NB4 (cell line): ENCODE measurements at regions not wholly inside any gene's neighbourhood (a gene's known extent, or its start where the extent isn't known, plus 50 kb on each side); places are given as distances from the start of the nearest gene placed in this dataset.

ENCODE experiments used
- MYC ChIP-seq: IDR thresholded peaks from 2 replicates; pipeline ENCODE4 v1.6.1; 2011; ENCODE audit warnings: low read depth, low read length
- POLR2A ChIP-seq: IDR thresholded peaks from 2 replicates; pipeline ENCODE4 v1.6.1; 2011; ENCODE audit warnings: mild to moderate bottlenecking; ENCODE audit not compliant: insufficient read length; ENCODE audit errors: extremely low read depth
- TF ChIP-seq, protein P1 (sequence below): IDR thresholded peaks from one replicate; pipeline ENCODE4 v1.5.1; 2012; ENCODE audit warnings: low read depth, low read length
- TF ChIP-seq, protein P2 (sequence below): IDR thresholded peaks from 2 replicates; pipeline ENCODE4 v1.6.1; 2011; ENCODE audit warnings: low read depth, low read length

GRCh38 chr18:27785815-27786471, 391.0 kb downstream of the CDH2 start:
- no peak for TF ChIP-seq POLR2A
- TF ChIP-seq, protein P1, sequence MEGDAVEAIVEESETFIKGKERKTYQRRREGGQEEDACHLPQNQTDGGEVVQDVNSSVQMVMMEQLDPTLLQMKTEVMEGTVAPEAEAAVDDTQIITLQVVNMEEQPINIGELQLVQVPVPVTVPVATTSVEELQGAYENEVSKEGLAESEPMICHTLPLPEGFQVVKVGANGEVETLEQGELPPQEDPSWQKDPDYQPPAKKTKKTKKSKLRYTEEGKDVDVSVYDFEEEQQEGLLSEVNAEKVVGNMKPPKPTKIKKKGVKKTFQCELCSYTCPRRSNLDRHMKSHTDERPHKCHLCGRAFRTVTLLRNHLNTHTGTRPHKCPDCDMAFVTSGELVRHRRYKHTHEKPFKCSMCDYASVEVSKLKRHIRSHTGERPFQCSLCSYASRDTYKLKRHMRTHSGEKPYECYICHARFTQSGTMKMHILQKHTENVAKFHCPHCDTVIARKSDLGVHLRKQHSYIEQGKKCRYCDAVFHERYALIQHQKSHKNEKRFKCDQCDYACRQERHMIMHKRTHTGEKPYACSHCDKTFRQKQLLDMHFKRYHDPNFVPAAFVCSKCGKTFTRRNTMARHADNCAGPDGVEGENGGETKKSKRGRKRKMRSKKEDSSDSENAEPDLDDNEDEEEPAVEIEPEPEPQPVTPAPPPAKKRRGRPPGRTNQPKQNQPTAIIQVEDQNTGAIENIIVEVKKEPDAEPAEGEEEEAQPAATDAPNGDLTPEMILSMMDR, result no peak
- TF ChIP-seq, protein P2, sequence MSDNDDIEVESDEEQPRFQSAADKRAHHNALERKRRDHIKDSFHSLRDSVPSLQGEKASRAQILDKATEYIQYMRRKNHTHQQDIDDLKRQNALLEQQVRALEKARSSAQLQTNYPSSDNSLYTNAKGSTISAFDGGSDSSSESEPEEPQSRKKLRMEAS, result no peak
- TF ChIP-seq MYC, result no peak
